ENCODE measurements at regions not wholly inside any gene's neighbourhood (a gene's known extent, or its start where the extent isn't known, plus 50 kb on each side); places are given as distances from the start of the nearest gene placed in this dataset.
"Not testable (repeated sequence)": the region's sequence is repeated elsewhere in the genome, so short reads cannot be mapped to it uniquely, and the experiment has no call there.

DNA sequence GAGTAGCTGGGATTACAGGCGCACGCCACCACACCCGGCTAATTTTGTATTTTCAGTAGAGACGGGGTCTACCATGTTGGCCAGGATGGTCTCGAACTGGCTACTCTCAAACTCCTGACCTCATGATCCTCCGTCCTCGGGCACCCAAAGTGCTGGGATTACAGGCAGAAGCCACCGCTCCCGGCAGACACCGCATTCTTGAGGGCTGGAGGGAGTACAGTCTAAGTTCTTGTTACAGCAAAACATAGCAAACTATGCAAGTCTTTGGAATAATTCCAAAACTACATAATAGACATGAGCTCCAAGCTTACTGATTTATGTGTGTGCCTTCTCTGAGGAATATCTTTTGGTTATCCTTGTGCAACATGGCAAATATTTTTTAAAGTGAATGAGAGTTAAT is 299.1 kb upstream of the ZNF658 start:
- not testable (repeated sequence) for DNase-seq (ENCODE audit: low read depth)

GRCh38 chr9:66631521-66632046 is 268.9 kb upstream of the ZNF658 start:
- DNase-seq (ENCODE audit: low read depth) = not testable (repeated sequence)

DNA sequence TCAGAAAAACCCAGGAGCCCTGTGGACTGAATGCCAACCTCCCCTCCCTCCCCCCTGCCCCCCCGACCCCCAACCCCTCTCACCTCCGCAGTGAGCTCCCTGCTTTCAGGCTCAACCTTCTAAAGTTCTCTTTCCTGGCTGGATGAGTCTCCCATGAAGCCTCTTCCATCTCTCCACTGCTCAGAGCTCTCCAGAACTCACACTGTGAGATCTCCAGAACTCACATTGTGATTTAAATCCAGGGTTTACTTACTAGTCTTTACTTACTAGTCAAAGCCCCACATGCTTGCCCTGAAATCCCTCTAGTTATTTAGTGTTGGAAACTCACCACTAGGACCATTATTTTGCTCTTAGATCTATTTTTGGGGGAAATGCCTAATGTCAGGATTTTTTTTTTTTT is 252.8 kb upstream of the ZNF658 start:
- not testable (repeated sequence) for DNase-seq (ENCODE audit: low read depth)

GRCh38 chr9:66690242-66690641 is 210.3 kb upstream of the ZNF658 start:
- DNase-seq (ENCODE audit: low read depth) = not testable (repeated sequence)

- not testable (repeated sequence) for DNase-seq (ENCODE audit: low read depth)
Observed at GRCh38 chr9:66695561-66696240, 204.8 kb upstream of the ZNF658 start.

GRCh38 chr9:66697343-66698065 is 203.0 kb upstream of the ZNF658 start:
- DNase-seq (ENCODE audit: low read depth) = not testable (repeated sequence)

GRCh38 chr9:66698066-66698455 is 202.5 kb upstream of the ZNF658 start:
- not testable (repeated sequence) for DNase-seq (ENCODE audit: low read depth)

- DNase-seq (ENCODE audit: low read depth) = not testable (repeated sequence)
Observed at GRCh38 chr9:66701411-66702377, 198.8 kb upstream of the ZNF658 start.

DNA sequence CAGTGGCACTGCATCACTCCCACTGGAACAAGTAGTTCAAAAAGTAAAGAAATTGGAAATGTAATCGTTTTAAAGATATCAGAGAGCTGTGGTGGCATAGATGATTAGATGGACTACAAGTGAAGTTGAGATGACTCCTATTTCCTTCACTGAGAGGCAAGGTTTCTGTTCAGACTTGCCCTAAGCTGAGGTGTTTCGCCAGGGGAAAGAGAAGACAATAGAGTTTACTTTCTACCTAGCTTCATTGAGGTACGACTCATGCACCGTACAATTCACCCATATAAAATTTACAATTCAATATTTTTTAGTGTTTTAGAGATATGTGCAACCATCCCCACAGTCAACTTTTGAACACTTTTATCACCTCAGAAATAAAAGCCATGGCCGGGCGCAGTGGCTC is 189.0 kb upstream of the ZNF658 start:
- not testable (repeated sequence) for DNase-seq (ENCODE audit: low read depth)

- DNase-seq (ENCODE audit: low read depth) = not testable (repeated sequence)
Observed at GRCh38 chr9:66712870-66713269, 187.7 kb upstream of the ZNF658 start.

DNA sequence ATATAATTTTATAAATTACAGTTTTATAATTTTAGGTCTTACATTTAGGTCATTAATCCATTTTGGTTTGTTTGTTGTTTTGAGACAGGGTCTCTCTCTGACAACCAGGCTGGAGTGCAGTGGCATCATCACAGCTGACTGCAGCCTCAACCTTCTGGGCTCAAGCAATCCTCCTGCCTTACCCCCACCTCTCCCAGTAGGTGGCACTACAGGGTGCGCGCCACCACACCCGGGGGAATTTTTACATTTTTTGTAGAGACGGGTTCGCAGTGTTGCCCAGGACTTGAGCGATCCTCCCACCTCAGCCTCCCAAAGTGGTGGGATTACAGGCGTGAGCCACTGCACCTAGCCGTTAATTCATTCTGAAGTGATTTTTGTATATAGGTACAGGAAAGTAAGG is 187.0 kb upstream of the ZNF658 start:
- not testable (repeated sequence) for DNase-seq (ENCODE audit: low read depth)

- DNase-seq (ENCODE audit: low read depth) = not testable (repeated sequence)
Observed at GRCh38 chr9:66720845-66721244, 179.7 kb upstream of the ZNF658 start.

GRCh38 chr9:66727540-66727939 is 173.0 kb upstream of the ZNF658 start:
- not testable (repeated sequence) for DNase-seq (ENCODE audit: low read depth)

GRCh38 chr9:66736686-66737085 is 163.8 kb upstream of the ZNF658 start:
- DNase-seq (ENCODE audit: low read depth) = not testable (repeated sequence)

DNA sequence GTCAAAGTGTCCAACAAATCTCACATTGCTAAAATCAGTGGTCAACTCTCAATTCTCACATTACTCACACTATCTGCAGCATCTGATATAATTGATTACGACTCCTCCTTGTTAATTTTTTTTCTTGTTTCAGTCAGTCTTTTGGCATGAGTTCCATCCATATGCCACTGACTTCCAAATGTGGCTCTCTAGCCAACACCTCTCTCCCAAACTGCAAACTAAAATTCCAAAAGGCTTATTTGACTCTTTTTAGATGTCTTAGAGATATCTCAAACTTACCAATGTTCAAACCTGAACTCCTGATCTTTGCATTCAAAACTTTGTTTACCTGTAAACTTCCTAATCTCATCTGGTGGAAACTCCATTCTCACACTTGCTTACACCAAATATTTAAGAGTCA is 162.1 kb upstream of the ZNF658 start:
- DNase-seq (ENCODE audit: low read depth) = not testable (repeated sequence)

GRCh38 chr9:66740136-66740535 is 160.4 kb upstream of the ZNF658 start:
- DNase-seq (ENCODE audit: low read depth) = not testable (repeated sequence)

GRCh38 chr9:66745846-66746245 is 154.7 kb upstream of the ZNF658 start:
- DNase-seq (ENCODE audit: low read depth) = not testable (repeated sequence)

GRCh38 chr9:66752324-66752923 is 148.1 kb upstream of the ZNF658 start:
- DNase-seq (ENCODE audit: low read depth) = not testable (repeated sequence)

DNA sequence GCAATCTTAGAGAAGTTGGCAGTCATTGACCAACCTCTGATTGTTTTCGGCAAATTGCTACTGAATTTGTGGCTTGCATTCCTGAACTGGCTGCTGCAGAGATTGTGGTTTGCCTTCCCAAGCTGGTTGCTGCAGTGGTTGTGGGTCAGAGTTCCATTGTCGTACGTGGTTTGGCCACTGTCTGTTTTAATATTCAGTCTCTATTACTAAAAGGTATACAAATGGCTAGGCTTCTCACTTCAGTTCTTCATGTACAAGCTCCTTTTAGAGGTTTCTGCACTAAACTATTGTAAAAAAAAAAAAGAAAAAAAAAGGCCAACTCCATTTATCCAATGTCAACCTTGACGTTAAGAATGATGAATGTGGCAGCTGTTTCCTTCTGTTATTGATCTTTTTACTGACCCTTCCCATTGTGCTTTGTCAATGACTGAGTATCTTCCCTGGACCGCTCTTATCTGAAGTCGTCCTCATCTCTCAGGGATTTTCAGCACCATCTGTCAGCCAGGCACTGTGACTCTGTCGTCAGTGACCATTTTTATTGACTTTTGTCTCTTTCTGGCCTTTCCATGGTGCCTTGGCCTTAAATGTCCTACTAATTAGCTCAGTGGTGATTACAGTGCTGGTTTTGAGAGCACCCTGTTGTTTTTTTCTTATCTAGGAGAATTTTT is 140.6 kb upstream of the ZNF658 start:
- not testable (repeated sequence) for DNase-seq (ENCODE audit: low read depth)

DNA sequence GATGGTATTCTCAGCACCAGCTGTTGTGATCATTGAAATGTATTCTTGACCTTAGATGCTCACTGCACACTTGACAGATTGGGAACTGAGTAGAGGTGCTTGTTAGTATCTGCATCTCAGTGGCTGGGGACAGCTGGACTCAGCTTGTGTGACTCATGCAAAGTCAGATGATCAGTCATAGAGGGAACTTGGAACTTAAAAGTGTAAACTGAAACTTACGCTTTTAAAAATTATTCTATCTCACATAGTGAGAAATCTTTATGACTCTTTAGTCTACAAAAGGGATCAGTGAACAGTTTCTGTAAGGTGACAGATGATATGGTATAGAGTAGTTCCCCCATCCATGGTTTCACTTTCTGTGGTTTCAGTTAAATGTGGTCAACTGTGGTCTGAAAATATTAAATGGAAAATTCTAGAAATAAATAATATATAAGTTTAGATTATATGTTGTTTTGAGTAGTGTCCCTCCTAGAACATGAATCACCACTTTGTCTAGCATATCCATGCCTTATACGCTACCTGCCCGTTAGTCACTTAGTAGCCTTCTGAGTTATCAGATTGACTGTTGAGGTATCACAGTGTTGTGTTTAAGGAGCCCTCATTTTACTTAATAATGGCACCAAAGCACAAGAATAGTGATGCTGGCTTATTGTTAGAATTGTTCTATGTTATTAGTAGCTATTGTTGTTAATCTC is 135.6 kb upstream of the ZNF658 start:
- DNase-seq (ENCODE audit: low read depth) = not testable (repeated sequence)

Measured in renal cortical epithelial cell (primary cell).